Choroid plexus epithelial cell (primary cell): ENCODE measurements at regions not wholly inside any gene's neighbourhood (a gene's known extent, or its start where the extent isn't known, plus 50 kb on each side); places are given as distances from the start of the nearest gene placed in this dataset.
"Not testable (repeated sequence)": the region's sequence is repeated elsewhere in the genome, so short reads cannot be mapped to it uniquely, and the experiment has no call there.

Experiments
- DNase-seq: peaks from one replicate; pipeline ENCODE4 v3.0.0-alpha.2; 2010; ENCODE audit warnings: low read depth
- H3K4me3 ChIP-seq: 2 replicates; pipeline ENCODE4 v1.5.1; 2011; ENCODE audit warnings: low read depth, mild to moderate bottlenecking, control low read depth, low read length, moderate library complexity
- CTCF ChIP-seq: conservative IDR thresholded peaks from 2 replicates; pipeline ENCODE4 v1.5.1; 2011; ENCODE audit warnings: low read depth, mild to moderate bottlenecking, control low read depth, inconsistent platforms, low read length, moderate library complexity

DNA sequence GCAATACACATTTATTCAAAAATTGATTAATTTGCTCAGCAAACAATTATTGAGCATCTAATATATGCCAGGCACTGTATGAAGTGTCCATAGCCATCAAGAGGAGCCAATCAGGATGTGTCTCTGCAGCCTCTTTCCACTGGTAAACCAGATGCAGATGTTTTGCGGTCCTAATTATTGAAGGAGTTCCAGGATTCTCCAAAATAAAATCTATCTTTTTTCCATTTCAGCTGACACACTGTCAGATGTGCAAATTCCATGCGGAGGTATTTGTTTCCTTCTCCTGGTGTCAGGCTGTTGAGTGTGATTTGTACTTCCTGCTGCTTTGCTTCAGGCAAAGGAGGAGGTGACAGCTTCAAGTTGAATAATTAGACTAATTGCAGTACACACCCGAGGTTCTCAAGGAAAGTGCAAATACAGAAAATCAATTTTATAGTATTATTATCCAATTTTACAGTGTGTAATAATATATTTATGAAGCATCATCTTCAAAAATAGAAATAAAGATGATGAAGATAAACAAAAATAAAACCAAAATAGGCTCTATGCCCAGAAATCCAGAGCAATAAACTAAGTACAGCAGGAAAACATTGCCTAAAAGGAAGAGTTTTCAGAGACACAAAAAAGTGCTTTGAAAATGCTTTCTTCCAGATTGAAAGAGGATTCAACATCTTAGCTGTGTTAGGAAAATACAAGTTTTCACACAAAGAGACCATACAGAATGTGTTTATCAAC is 1352.9 kb upstream of the CHAC2 start:
- no peak for DNase-seq
- no peak for TF ChIP-seq CTCF
- no peak overlapping the region for H3K4me3 ChIP-seq

DNA sequence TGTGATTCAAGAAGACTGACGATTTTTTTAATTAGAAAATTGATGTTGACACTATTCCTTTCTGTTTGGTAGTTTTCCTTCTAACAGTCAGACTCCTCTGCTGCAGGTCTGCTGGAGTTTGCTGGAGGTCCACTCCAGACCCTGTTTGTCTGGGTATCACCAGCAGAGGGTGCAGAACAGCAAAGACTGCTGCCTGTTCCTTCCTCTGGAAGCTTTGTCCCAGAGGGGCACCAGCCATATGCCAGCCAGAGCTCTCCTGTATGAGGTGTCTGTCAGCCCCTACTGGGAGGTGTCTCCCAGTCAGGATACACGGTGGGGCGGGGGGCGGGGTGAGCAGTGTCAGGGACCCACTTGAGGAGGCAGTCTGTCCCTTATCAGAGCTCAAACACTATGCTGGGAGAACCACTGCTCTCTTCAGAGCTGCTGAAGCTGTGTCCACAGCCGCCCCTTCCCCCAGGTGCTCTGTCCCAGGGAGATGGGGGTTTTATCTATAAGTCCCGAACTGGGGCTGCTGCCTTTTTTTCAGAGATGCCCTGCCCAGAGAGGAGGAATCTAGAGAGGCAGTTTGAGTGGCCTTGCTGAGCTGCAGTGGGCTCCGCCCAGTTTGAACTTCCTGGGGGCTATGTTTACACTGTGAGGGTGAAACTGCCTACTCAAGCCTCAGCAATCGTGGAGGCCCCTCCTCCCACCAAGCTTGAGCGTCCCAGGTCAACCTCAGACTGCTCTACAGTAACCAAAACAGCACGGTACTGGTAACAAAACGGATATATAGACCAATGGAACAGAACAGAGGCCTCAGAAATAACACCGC is 1358.1 kb upstream of the CHAC2 start:
- DNase-seq: not testable (repeated sequence)

GRCh38 chr2:52405980-52406379 is 1361.6 kb upstream of the CHAC2 start:
- DNase-seq: no peak
- no peak for TF ChIP-seq CTCF
- no peak overlapping the region for H3K4me3 ChIP-seq

More for the DNA sequence above, 1358.1 kb upstream of the CHAC2 start:
- not testable (repeated sequence) for H3K4me3 ChIP-seq

DNA sequence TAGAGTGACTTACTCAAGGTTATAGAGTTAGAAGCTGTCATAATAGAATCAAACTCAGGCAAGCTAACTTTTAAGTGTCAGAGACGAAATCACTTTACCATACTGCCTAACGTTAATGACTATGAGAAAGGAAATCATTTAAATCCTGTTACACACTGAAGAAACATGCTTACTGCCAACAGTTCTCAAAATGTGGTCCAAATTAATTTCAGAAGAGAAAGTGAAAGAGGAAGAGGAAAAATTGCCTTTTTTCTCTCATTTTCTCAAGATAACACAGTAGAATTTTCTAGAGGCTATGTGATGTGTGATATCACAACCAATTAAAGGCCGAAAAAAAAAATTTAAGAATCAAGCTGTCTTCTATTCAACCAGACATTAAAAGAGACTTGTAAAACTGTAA is 1362.7 kb upstream of the CHAC2 start:
- TF ChIP-seq CTCF: no peak
- DNase-seq: no peak
- H3K4me3 ChIP-seq: no peak overlapping the region

- TF ChIP-seq CTCF: no peak
- H3K4me3 ChIP-seq: no peak overlapping the region
- no peak for DNase-seq
Measured at GRCh38 chr2:52404046-52404445, 1363.6 kb upstream of the CHAC2 start.

DNA sequence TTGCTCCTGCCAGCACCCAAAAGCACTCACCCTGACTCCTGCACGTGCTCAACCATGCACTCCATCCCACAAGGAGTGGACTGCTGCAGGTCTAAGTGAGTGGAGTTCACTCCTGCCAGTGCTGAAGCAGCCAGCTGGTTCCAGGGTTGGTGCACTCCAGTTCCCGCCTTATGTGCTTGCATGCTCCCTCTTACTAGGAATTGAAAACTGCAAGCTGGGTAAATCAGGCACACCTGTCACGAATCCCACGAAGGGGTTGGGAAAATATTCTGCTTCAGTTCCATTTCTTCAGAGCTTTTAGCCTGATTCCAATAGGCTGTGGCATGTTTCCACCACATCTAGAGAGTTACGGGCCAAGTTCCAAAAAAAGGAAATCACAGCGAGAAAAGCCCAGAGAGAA is 1365.5 kb upstream of the CHAC2 start:
- no peak for DNase-seq
- TF ChIP-seq CTCF: no peak
- H3K4me3 ChIP-seq: no peak overlapping the region

DNA sequence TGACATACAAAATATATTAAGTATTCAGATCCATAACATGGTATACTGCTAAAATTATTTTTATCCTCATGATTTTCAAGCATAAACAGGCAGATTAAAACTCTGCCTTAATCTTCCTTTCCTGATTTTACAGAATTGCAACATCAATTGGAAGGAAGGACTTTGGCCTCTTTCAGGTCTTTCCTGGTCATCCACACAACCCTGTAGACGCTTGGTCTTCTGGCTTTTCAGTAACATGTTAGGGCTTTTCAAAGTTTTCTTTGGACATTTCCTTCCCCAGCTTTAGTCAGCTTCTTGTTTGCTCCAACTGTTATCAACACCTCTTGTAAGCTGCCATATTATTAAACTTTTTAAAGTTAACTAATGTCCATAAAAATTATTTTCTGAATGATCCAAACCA is 1364.9 kb upstream of the NRXN1 start:
- DNase-seq: no peak
- TF ChIP-seq CTCF: no peak
- no peak overlapping the region for H3K4me3 ChIP-seq
